Fibroblast of the aortic adventitia (primary cell): ENCODE measurements at regions not wholly inside any gene's neighbourhood (a gene's known extent, or its start where the extent isn't known, plus 50 kb on each side); places are given as distances from the start of the nearest gene placed in this dataset.
"Not testable (repeated sequence)": the region's sequence is repeated elsewhere in the genome, so short reads cannot be mapped to it uniquely, and the experiment has no call there.

Experiments used
- DNase-seq: peaks from one replicate; pipeline ENCODE4 v3.0.0-alpha.2; 2010; ENCODE audit warnings: low read depth
- H3K4me3 ChIP-seq: 2 replicates; pipeline ENCODE4 v1.5.1; 2011; ENCODE audit warnings: low read depth, mild to moderate bottlenecking, control low read depth, low read length, moderate library complexity
- CTCF ChIP-seq: IDR thresholded peaks from 2 replicates; pipeline ENCODE4 v1.5.1; 2011; ENCODE audit warnings: mild to moderate bottlenecking, low read length, control low read depth, inconsistent platforms; ENCODE audit not compliant: insufficient read depth

- H3K4me3 ChIP-seq, result no peak overlapping the region
- DNase-seq, result no peak
- TF ChIP-seq CTCF, result no peak
These were observed 53.3 kb upstream of the CYLC2 start for GRCh38 chr9:102941868-102942267.

DNA sequence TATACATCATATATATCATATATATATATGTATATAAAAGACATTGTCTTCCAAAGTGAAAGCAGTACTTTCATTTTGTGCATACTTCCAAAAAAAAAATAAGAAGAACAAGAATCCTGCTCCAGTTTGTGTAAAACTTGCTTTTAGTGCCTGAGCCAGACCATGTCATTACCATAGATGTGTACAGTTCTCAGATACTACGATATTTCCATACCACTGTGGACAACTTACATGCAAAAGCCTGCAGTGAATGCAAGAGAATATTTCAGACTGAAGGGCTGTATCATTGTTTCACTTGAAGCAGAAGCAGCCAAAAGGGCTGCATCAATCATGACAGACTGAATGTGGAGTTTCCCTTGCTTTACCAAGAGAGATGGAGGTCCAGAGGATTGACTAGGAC is 72.6 kb upstream of the CYLC2 start:
- H3K4me3 ChIP-seq, result no peak overlapping the region
- no peak for TF ChIP-seq CTCF
- DNase-seq, result no peak

- no peak for TF ChIP-seq CTCF
- DNase-seq, result no peak
- H3K4me3 ChIP-seq, result no peak overlapping the region
These were observed 83.9 kb upstream of the CYLC2 start for GRCh38 chr9:102911185-102911584.

DNA sequence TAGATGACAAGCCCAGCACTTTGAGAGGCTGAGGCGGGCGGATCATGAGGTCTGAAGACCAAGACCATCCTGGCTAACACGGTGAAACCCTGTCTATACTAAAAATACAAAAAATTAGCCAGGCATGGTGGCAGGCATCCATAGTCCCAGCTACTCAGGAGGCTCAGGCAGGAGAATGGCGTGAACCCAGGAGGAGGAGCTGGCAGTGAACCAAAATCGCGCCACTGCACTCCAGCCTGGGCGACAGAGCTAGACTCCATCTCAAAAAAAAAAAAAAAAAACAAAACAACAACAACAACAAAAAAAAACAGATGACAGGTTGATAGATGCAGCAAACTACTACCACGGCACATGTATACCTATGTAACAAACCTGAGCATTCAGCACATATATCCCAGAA is 89.3 kb upstream of the CYLC2 start:
- DNase-seq, result not testable (repeated sequence)

DNA sequence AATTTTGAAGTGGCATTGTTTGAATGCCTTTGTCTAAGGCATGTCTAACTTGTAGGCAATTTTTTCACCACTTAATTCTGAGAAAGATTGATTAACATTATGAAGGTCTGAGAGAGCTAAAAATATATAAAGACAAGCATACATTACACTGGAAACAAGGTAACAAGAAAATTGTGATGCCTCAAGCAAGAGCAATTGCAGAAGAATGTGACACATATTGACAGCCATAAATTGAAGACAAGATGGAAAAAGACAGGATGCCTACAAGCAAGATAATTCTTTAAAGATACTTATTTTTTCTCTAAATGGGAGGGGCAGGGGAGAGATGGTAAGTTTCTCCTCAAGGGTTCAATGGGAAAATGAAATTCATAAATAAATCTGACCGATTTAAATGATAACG is 103.1 kb upstream of the CYLC2 start:
- DNase-seq, result no peak
- no peak overlapping the region for H3K4me3 ChIP-seq
- no peak for TF ChIP-seq CTCF

More for the DNA sequence above, 89.3 kb upstream of the CYLC2 start:
- not testable (repeated sequence) for H3K4me3 ChIP-seq

GRCh38 chr9:102888747-102889146 is 106.4 kb upstream of the CYLC2 start:
- H3K4me3 ChIP-seq, DNase-seq: not testable (repeated sequence)

GRCh38 chr9:102875687-102876086 is 119.4 kb upstream of the CYLC2 start:
- DNase-seq, result no peak
- H3K4me3 ChIP-seq, result no peak overlapping the region
- TF ChIP-seq CTCF, result no peak

DNA sequence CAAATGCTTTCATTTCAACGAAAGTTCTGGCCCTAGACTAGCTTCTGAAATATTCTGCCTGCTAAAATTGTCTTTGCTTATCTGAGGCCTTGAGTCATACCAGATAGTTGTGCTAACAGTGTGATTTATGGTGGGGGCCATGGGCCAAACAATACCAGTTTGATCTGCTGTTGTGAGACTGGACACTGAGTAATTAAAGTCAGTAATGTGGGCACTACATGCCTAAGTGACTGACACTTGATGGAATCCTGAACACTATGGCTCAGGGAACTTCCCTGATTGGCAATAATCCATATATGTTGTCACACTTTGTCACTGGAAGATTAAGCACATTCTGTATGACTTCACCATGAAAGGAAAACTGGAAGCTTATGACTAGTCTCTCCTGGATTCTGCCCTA is 127.6 kb upstream of the CYLC2 start:
- H3K4me3 ChIP-seq, result no peak overlapping the region
- DNase-seq, result no peak
- no peak for TF ChIP-seq CTCF
